ENCODE measurements at regions not wholly inside any gene's neighbourhood (a gene's known extent, or its start where the extent isn't known, plus 50 kb on each side); places are given as distances from the start of the nearest gene placed in this dataset.

- 17% methylated on average over 3 of the region's 3 CpGs for WGBS (ENCODE audit: missing lambda C conversion rate)
- ATAC-seq (no peak), DNase-seq (ENCODE audit: low read depth in 1 of 2, low spot score in 1 of 2) (no peak), FAIRE-seq (no peak)
- ChIA-PET POLR2A (no interaction called here), CTCF (no interaction called here)
- Histone ChIP-seq H3K4me3 (no peak overlapping the region), H3K9me3 (peaks cover 3% of the 10 kb centered on the region; the same call in 2 of the 3 replicates), H3K27ac (no peak overlapping the region), H3K4me2 (no peak overlapping the region), H3K4me1 (no peaks in the 10 kb centered on the region)
- TF ChIP-seq MAFK (IDR thresholded peaks at IDR 0.05; ENCODE audit: partially characterized antibody), result no peak
- no peak for TF ChIP-seq FOXS1 (CRISPR knock-in tag; IDR thresholded peaks at IDR 0.05)
- TF ChIP-seq ATOH8 (CRISPR knock-in tag; IDR thresholded peaks at IDR 0.05; ENCODE audit: low read depth), result no peak
- TF ChIP-seq JUN (IDR thresholded peaks at IDR 0.05), result no peak
- TF ChIP-seq ZC3H11A (IDR thresholded peaks at IDR 0.05), result no peak
- no peak for TF ChIP-seq POLR2A (IDR thresholded peaks at IDR 0.05; ENCODE audit: low read length)
- TF ChIP-seq ZFP36 (IDR thresholded peaks at IDR 0.05; ENCODE audit: borderline replicate concordance, partially characterized antibody), result no peak
- TF ChIP-seq HOXB5 (CRISPR knock-in tag; IDR thresholded peaks at IDR 0.05), result no peak
- TF ChIP-seq, protein P1, sequence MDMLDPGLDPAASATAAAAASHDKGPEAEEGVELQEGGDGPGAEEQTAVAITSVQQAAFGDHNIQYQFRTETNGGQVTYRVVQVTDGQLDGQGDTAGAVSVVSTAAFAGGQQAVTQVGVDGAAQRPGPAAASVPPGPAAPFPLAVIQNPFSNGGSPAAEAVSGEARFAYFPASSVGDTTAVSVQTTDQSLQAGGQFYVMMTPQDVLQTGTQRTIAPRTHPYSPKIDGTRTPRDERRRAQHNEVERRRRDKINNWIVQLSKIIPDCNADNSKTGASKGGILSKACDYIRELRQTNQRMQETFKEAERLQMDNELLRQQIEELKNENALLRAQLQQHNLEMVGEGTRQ (IDR thresholded peaks at IDR 0.05), result no peak
- no peak for TF ChIP-seq NFE2L2 (conservative IDR thresholded peaks at IDR 0.05; ENCODE audit: low read length)
- TF ChIP-seq FOSL2 (IDR thresholded peaks at IDR 0.05), result no peak
- no peak for TF ChIP-seq FOSL2 (CRISPR knock-in tag; IDR thresholded peaks at IDR 0.05)
- TF ChIP-seq NR3C1 (IDR thresholded peaks at IDR 0.05), result no peak
- TF ChIP-seq MYC (IDR thresholded peaks at IDR 0.05; ENCODE audit: borderline replicate concordance, low read length), result no peak
- TF ChIP-seq HOXA7 (CRISPR knock-in tag; IDR thresholded peaks at IDR 0.05), result no peak
- no peak for TF ChIP-seq HDAC2 (IDR thresholded peaks at IDR 0.05)
- no peak for TF ChIP-seq HEYL (CRISPR knock-in tag; IDR thresholded peaks at IDR 0.05)
Measured at GRCh38 chrX:906586-906985, 276.0 kb downstream of the SHOX start.

- CTCF ChIA-PET, result no interaction called here
- peaks cover 6% of the 10 kb centered on the region; the same call in 2 of the 3 replicates for H3K9me3 ChIP-seq
- WGBS (ENCODE audit: missing lambda C conversion rate), result 52% methylated on average over 19 of the region's 19 CpGs
- FAIRE-seq, result no peak
- DNase-seq (ENCODE audit: low read depth in 1 of 2, low spot score in 1 of 2), result no peak
- no peak overlapping the region for H3K27ac ChIP-seq
- H3K4me3 ChIP-seq, result no peak overlapping the region
- TF ChIP-seq FOSL2 (IDR thresholded peaks at IDR 0.05) (no peak), FOSL2 (CRISPR knock-in tag; IDR thresholded peaks at IDR 0.05) (no peak), MAZ (IDR thresholded peaks at IDR 0.05; ENCODE audit: borderline replicate concordance, low read depth, low read length) (no peak), HOXA7 (CRISPR knock-in tag; IDR thresholded peaks at IDR 0.05) (no peak), FOXS1 (CRISPR knock-in tag; IDR thresholded peaks at IDR 0.05) (no peak), PBX3 (IDR thresholded peaks at IDR 0.05) (no peak), TP53 (CRISPR knock-in tag; IDR thresholded peaks at IDR 0.05) (no peak), NPAS2 (CRISPR knock-in tag; IDR thresholded peaks at IDR 0.05; ENCODE audit: borderline replicate concordance) (no peak), ATOH8 (CRISPR knock-in tag; IDR thresholded peaks at IDR 0.05; ENCODE audit: low read depth) (no peak), HMGXB4 (CRISPR knock-in tag; IDR thresholded peaks at IDR 0.05; ENCODE audit: borderline replicate concordance) (no peak), ZSCAN20 (CRISPR knock-in tag; IDR thresholded peaks at IDR 0.05) (no peak), ELK1 (IDR thresholded peaks at IDR 0.05; ENCODE audit: low read depth, low read length) (no peak)
- TF ChIP-seq, protein P2, sequence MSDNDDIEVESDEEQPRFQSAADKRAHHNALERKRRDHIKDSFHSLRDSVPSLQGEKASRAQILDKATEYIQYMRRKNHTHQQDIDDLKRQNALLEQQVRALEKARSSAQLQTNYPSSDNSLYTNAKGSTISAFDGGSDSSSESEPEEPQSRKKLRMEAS (IDR thresholded peaks at IDR 0.05), result no peak
- TF ChIP-seq, protein P3, sequence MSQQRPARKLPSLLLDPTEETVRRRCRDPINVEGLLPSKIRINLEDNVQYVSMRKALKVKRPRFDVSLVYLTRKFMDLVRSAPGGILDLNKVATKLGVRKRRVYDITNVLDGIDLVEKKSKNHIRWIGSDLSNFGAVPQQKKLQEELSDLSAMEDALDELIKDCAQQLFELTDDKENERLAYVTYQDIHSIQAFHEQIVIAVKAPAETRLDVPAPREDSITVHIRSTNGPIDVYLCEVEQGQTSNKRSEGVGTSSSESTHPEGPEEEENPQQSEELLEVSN (IDR thresholded peaks at IDR 0.05; ENCODE audit: borderline replicate concordance, low read depth), result no peak
- H3K4me2 ChIP-seq, result no peak overlapping the region
- no peaks in the 10 kb centered on the region for H3K4me1 ChIP-seq
- POLR2A ChIA-PET, result no interaction called here
- no peak; a peak in 1 of 6 replicates for ATAC-seq
Measured at GRCh38 chrX:905848-906566, 275.4 kb downstream of the SHOX start.
